ENCODE measurements at regions not wholly inside any gene's neighbourhood (a gene's known extent, or its start where the extent isn't known, plus 50 kb on each side); places are given as distances from the start of the nearest gene placed in this dataset.
"Not testable (repeated sequence)": the region's sequence is repeated elsewhere in the genome, so short reads cannot be mapped to it uniquely, and the experiment has no call there.

DNA sequence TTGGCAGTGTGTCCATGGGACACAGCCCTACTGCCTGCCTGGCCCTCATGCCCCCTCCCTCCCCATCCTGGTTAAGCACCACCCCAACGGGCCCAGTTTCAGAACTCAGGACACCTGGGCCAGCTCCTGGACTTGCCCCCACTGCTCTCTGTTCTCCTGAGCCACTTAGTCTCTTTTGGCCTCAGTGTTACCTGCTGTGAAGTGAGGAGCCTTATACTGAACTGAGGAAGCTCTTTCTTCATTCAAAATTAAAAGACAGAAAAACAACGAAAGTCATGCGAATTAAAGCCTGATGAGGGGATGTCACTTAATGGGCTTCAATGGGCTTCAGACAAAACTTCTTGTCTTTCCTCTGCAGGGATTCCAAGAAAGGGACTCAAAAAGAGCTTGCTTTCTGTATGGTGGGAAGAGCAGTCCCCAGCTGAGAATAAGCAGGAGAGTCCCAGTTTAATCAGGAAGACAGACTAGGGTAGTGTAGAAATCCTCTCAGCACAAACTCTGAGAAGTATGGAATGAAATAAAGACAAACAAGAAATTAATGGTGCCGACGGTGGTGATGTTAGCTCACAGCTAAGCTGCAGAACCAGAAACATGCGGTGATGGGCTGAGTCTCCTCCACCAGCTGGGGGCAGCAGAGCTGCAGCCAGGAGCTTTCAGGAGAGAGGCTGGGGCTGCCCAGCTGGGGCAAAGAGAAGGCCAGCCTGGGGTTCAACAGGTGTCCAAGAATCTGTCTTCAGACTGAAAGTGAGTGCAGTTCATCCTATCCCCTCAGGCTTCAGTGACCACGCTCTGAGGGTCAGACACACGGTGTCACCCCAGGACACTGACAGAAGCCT lies 101.0 kb downstream of the GGTLC2 start:
- DNase-seq, result no peak

DNA sequence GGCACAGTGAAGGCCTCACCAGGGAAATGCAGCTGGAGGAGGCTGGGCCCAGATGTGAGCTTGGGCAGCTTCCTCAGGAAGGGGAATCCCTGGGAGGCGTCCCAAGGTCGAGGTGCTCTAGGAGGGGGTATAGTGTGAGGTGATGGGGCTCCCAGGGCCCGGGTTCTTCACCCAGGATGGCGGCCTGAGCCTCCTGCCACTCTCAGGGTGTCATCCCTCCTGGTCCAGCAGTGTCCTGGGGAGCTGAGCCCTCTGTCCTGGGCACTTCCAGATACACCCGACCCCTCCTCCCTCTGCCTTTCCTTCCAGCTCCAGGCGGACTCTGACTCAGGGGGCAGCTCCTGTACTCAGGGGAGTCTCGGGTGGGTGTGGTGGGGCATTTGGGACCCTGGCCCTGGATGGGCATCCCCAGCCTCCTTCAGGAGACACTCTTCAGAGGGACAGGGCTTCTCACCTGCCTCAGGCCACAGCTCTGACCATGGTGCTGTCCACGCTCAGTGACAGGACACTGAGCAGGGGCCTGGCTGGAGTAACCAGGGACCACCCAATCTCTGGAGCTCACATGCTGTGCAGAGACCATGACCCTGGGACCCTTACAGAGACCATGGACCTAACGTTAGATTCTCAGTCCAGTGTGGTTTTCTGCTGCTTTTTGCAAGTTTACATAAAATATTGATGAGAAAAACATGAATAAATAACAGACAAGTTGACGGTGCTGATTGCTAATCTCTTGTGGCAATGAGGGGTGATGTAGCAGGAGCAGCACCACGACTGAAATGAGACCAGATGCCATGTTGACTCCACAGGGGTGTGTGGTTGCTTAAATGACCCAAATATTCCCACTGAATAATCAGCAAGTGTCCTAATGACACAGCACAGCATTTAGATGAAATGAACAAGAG lies 101.9 kb downstream of the GGTLC2 start:
- no peak for DNase-seq

GRCh38 chr22:22746963-22747933 lies 102.8 kb downstream of the GGTLC2 start:
- DNase-seq, result no peak

GRCh38 chr22:22748297-22748743 lies 103.9 kb downstream of the GGTLC2 start:
- peak; percentile 48 for DNase-seq

DNA sequence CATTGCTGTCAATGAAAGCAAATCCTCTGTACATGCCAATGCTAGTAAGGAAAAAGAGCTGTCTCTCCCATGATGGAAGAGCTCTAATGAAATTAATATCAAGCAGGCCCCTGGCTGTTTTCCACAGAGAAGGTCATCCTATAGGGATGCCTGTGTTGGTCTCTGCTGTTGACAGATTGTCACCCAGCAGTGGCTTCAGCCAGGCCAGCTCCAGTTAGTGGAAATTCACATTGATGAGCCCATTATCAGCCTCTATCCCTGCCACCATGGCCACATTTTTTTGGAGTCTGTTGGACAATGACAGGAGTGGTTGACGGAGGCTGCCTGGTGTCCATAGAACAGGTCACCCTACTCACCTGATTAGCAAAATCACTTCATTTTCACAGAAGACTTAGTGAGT lies 104.3 kb downstream of the GGTLC2 start:
- no peak for DNase-seq

DNA sequence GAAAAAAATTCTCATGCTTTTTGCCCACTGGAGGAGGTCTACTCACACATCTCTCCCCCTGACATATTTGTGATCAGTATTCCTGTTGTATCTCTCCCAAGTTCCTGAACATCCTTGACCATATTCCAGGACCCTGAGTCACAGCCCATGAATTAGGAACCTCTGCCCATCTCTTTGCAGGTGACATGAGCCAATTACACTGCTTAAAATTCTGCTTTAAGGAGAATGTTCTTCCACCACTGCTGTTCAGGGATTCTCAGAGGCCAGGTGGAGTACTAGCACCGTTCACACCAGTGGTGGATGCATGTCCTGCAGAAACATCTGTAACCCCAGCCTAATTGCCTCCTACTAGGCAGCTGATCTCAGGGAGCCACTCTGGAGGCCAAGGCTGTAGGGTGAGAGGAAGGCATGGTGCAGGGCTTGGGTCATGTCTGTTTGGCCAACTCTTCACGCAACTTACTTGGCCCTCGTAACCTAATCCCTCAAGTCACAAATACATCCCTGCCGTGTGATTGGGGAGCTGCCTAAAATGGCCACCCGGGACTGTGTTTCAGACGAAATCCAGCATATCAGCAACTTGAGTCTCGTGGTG lies 104.8 kb downstream of the GGTLC2 start:
- DNase-seq, result no peak

- no peak for DNase-seq
Observed at GRCh38 chr22:22750335-22751042, 106.1 kb downstream of the GGTLC2 start.

DNA sequence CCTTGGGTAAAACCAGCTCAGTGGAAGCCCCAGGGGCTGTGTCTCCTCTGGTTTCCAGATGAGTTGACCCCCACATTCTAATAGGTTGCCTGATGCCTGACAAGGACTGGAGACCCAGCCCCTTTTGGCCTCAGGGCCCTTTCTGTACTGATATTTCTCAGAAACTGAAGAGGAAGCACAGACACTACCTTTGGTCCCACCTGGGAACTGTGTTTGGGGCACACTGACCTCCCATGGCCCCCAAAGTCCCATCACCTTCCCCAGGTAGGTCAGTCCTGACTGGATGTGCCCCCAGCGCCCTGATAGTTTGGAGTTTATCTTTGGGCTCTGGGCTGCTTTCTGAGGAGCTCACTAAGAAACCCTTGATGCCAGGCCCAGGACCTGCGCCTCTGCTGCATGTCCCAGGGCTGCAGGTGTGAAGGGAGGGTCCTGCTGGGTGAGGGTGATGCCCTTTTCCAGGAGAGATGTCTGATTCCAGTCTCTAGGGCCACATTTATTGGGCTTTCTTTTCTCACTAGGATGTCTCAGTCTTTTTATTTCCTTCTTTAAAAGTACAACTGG lies 106.7 kb downstream of the GGTLC2 start:
- no peak for DNase-seq

DNA sequence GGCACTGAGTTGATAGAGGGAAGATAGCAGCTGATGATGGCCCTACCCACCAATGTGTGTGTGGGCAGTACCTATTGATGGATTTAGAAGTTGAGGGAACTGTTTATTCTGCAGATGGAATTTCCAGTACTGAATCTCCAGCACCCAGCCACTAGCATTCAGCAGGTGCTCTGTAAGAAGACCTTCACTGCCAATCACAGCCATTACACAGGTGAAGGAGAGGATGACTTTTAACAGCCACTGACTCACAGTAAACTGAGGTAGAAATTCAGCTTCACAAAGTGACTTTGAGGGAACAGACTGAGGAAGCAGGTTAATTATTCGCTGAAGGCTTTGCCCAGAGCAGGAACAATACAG lies 107.8 kb downstream of the GGTLC2 start:
- no peak for DNase-seq

- DNase-seq, result peak; percentile 32
Observed at GRCh38 chr22:22752556-22753477, 108.4 kb downstream of the GGTLC2 start.

DNA sequence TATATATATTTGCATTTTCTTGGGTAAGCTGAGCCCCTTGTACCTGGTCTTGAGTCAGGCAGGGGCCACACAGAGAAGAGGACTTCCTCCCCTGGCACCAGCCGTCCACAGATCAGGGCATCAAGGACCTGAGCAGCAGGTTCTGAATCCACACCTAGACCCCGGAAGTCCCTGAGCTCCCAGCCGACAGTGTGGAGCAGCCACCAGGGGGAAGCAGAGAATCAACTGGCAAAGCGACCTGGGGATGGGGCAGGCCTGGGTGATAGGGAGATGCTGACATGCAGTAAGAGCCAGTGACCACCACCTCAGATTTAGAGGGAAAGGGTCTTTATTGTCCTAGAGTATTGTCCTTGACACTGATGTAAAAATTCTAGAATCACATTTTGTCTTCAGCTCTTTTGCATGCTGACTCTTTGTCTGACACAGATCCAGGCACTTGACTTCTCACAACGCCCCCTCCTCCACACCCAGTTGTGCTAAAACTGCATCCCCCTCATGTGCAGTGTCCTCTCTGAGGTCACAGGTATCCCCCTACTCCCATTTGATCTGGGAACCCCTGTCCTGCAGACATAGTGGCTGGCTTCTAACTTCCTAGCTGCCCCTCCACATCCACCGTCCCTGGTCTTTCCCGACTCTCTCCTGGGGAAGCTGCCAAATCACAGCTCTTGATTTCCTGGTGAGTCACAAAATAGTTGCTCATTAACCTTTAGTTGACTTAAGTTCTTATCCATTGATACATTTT lies 109.3 kb downstream of the GGTLC2 start:
- peak; percentile 56 for DNase-seq

DNA sequence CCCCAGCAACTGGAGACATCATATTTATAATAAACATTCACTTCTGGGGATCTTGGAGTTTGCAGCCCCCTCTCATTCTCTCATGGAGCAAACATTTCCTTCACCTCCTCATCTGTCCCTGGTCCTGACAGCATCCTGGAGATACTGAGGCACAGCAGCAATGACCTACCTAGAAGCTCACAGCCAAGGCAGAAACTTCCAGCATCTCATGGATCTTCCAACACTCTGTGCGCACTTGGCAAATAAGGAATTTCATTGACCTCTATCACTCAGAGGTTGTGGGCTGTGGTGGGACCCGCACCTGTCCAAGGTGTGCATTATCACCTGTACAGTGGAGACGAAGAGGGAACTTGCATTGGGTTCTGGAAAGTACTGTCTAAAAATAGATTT lies 109.8 kb downstream of the GGTLC2 start:
- no peak for DNase-seq

DNA sequence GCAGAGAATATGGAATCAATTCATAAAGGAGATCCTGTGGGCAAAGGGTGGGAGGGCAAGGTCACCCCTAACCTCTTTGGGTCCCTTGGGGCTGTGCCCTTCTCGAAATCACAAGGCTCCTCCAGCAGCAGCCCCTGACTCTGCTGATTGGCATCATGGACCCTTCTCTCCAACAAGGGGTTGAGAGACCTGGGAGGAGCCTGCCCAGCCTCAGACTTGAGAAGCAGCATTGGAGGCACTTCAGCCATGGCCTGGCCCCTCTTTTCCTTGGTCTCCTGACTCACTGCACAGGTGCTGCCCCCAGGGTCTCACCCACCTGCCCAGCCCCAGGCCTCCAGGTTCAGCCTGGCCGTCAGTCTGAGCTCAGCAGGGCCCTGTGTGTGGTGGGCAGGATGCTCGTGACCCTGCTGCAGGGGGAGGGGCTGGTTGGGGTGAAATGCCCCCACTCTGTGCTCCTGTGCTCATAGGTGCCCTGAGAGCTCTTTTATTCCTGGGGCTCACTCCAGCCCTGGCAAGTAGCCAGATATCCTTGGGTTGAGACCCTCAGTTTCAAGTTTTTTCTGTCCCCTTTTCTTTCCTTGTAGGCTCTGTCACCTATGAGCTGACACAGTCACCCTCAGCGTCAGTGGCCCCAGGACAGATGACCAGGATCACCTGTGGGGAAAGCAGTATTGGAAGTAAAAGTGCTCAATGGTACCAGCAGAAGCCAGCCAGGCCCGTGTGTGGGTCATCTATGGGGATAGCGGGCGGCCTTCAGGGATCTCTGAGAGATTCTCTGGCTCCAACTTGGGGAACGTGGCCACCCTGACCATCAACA lies 110.8 kb downstream of the GGTLC2 start:
- DNase-seq, result no peak

DNA sequence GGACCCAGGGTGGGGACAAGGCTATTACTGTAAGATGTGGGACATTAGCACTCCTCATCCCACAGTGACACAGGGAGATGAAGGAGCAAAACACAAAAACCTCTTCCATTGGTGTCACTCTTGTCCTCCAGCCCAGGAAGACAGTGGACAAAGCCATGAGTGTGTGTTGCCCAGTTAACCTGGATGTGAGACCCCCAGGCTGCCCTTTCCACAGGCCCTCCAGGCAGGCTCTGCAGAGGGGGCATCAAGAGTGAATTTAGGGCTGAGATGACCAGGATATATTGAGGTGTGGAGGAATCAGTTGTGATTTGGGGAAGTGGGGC lies 111.3 kb downstream of the GGTLC2 start:
- DNase-seq, result no peak

DNA sequence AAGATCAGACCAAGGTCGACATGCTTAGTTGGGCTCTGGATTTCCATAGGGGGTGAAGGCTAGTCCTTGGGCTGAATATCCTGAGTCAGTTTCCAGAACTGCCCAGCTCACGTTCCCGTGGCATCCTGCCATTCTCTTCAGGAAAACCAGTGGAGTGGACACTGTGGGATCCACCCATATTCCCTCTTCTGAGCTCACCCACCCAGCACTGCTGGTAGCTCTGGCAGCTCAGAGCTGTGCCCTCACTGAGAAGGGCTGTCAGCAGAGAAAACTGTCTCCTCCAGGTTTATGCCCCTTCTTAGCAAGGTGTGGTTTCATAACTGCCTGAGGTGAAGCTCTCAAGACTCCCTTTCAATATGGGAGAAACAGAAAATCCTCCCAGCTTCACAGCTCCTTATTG lies 111.7 kb downstream of the GGTLC2 start:
- no peak for DNase-seq

GRCh38 chr22:22756551-22757201 lies 112.3 kb downstream of the GGTLC2 start:
- not testable (repeated sequence) for DNase-seq

- DNase-seq, result not testable (repeated sequence)
Observed at GRCh38 chr22:22758101-22758807, 113.8 kb downstream of the GGTLC2 start.

Measured in NCI-H2171 treated with DMSO at 0.1 percent for 48 hours (cell line).